GM18861 (cell line): ENCODE measurements at regions not wholly inside any gene's neighbourhood (a gene's known extent, or its start where the extent isn't known, plus 50 kb on each side); places are given as distances from the start of the nearest gene placed in this dataset.

Experiments used
- ATAC-seq: cut with Tn5 transposase; IDR thresholded peaks from one replicate; pipeline ENCODE4 v1.9.1; 2021; ENCODE audit not compliant: unreplicated experiment

- no peak for ATAC-seq
Measured at GRCh38 chr3:135849827-135850226, 115.7 kb upstream of the PPP2R3A start.

- ATAC-seq: no peak
Measured at GRCh38 chr3:135851201-135852081, 114.1 kb upstream of the PPP2R3A start.

- ATAC-seq: no peak
Measured at GRCh38 chr3:135853981-135854380, 111.5 kb upstream of the PPP2R3A start.

DNA sequence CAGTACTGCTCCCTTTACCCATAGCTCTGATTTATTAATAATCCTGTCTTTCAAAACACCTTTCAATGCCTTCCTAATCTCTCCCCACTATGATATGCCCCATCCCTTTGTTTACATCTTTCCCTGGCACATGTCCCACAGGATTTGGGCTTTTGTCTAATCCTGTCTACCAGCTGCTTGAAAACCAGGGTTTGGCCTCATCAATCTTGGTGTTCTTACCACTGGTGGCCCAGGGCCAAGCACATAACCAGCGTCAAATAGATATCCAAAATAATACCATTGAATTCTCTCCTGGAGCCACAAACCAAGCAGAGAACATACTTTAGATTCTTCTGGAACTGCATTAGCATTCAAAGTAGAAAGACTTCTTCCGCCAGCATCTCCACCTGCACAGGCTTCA, 104.8 kb upstream of the PPP2R3A start:
- no peak for ATAC-seq

DNA sequence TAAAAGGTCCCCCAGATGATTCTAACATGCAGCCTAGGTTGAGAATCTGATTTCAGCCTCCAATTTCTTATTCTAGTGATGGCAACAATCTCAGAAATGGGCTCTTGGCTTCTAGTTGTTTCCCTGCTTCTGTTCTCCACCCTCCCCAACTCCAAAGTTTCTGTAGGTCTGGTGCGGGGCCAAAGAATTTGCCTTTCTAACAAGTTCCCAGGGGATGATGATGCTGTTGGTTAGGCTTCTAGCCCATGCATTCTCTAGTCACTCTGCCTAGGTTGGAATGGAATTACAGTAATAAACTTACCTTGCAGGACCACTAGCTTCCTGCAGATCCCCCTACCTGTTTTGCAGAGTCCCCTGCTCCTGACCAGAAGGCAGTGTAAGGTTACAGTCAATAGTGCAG, 103.2 kb upstream of the PPP2R3A start:
- ATAC-seq: no peak

GRCh38 chr3:135864060-135864459, 101.5 kb upstream of the PPP2R3A start:
- no peak for ATAC-seq

- no peak for ATAC-seq
Measured at GRCh38 chr3:135865085-135865484, 100.4 kb upstream of the PPP2R3A start.

DNA sequence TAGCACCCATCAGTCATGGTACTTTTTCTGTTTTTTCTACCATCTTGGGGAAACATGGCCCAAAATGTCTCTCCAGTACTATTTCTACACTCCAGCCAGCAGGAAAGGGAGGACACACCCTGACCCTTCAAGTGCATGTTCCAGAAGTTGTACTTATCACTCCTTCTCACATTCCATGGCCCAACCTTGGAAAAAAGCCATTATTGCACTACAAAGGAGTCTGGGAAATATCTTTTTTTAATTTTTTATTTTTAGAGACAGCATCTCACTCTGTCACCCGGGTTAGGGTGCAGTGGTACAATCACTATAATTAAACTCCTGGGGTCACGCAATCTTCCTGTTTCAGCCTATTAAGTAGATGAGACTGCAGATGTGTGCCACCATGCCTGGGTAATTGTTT, 100.0 kb upstream of the PPP2R3A start:
- ATAC-seq: no peak

GRCh38 chr3:135867911-135868310, 97.6 kb upstream of the PPP2R3A start:
- no peak for ATAC-seq

DNA sequence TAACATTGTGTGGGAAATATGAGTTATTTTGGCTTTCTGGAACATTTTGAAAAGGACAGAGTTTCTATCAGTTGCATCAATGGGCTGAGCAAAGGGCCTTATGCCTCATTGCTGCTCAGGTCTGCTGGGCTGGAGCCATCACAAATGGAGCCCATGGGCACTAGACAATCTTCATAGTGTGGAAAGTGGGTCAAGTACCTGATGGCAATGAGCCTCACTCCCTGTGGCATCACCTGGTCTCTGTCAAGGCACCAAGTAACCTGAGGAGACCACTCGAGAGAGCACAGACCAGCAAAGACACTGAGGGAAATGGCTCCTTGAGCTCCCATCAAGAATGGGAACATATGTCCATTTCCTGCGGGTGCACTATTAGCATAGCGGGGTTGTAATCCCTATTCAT, 96.7 kb upstream of the PPP2R3A start:
- no peak for ATAC-seq

- no peak for ATAC-seq
Measured at GRCh38 chr3:135869439-135870105, 96.0 kb upstream of the PPP2R3A start.

GRCh38 chr3:135871311-135871710, 94.2 kb upstream of the PPP2R3A start:
- no peak for ATAC-seq

DNA sequence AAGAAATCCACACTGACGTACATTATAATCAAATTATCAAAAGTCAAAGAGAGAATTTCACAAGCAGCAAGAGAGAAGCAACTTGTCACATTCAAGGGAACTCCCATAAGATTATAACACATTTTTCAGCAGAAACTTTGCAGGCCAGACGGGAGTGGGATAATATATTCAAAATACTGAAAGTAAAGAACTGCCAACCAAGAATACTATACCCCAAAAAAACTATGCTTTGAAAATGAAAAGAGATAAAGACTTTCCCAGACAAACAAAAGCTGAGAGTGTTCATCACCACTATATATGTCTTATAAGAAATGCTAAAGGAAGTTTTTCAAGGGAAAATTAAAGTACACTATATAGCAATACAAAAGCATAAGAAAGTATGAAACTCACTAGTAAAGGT, 91.5 kb upstream of the PPP2R3A start:
- ATAC-seq: no peak

DNA sequence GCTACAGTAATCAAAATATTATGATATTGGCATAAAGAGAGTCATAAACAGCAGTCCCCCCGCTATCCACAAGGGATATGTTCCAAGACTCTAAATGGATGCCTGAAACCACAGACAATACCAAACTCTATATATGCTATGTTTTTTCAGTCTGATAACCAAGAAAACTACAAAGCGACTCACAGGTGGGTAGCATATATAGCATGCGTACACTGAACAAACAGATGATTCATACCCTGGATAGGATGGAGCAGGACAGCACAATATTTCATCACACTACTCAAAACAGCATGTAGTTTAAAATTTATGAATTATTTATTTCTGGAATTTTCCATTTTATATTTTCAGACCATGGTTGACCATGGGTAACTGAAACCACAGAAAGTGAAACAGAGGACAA, 87.0 kb upstream of the PPP2R3A start:
- ATAC-seq: no peak

- no peak for ATAC-seq
Measured at GRCh38 chr3:135885885-135886284, 79.6 kb upstream of the PPP2R3A start.

GRCh38 chr3:135887220-135887619, 78.3 kb upstream of the PPP2R3A start:
- ATAC-seq: no peak

DNA sequence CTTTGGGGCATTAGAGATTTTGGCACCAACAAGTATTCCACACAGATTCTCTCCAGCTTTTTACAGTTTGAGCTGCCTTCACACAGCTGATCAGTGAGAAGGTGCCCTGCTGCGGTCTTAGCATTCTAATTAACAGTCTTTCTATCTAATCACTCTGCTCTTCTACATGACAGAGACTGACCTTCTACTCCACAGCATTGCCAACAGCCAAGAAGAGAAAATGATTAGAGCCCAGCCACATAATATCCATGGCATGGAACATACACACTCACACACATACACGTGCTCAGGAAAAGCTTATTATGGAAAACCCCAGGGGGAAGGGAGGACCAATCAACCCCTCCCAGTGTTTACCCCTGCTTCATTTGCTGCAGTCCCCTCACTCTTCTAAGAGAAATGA, 76.1 kb upstream of the PPP2R3A start:
- no peak for ATAC-seq

DNA sequence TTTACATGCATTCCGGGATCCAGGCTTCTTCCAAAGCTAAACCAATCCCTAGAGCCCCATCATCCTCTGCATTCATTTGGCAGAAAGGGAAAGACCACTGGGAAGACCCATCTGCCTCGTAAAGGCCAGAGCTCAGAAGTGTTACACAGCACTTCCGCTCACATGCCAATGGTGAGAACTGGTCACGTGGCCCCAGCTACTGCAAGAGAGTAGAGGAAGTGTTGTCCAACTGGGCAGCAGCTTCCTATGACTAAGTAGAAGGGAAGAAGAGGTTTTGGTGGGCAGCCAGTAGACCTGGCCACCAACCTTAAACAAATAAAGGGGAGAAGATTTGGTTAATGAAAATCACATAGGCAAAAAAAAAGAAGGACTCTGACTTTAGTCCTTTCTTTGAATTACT, 74.4 kb upstream of the PPP2R3A start:
- no peak for ATAC-seq

DNA sequence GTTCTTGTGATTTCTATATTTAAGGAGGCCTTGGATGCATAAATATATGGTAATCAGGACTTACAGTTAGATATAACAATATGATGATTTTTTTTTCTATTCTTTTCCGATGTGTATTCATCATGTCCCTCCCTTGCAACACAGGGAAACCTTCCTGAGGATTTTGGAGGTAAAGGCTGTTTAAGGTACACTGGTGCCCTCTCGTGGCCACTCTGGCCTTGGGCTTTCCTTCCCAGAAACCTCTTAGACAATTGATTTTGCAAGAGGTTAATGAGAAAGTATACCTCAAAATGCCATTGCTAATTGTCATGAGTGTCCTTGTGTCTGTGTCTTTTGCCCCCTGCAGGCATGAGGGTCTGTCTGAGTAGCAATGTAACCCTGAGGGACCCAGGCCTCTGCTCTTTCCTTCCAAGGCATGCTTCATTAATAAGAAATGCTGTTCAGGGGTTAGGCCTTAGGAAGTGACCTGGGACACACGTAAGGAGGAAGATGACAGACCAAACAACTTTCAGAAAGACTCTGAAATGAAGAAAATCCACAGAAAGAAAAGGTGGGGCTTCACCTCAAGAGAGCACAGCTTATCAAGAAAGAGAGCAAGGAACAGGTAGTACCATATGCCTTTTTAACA, 70.3 kb upstream of the PPP2R3A start:
- no peak for ATAC-seq

DNA sequence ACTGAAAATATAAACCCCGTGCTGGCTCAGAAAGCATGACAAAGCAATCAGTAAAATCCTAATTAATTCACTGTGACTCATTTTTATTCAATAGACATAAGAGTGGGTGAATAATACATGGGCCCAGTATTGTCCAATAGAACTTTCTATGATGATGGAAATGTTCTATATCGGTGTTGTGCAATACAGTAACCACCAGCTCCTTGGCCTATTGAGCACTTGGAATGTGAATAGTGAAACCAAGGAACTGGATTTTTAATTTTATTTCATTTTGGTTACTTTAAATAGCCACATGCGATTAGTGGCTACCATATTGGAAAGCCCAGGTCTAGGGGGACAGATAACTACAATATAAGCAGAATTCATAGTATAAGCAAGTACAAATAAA, 69.8 kb upstream of the PPP2R3A start:
- ATAC-seq: no peak

DNA sequence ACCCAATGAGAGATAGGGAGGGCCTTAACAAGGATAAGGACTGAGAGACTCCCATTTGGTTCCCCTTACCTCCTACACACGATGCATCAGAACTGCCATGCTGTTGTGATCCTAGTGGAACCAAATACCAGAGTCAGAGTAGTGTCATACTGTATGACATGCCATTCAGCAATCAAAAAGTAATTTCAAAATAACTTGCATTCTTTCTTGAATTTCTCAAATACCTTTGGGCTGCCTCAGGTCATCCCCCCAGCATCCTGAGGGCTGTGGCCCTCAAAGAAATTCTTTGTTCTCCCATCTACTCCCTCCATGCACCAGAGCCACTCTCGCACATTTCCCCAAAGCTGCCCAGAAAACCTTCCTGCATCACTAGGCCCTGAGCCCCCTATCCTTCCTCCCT, 68.9 kb upstream of the PPP2R3A start:
- ATAC-seq: no peak

DNA sequence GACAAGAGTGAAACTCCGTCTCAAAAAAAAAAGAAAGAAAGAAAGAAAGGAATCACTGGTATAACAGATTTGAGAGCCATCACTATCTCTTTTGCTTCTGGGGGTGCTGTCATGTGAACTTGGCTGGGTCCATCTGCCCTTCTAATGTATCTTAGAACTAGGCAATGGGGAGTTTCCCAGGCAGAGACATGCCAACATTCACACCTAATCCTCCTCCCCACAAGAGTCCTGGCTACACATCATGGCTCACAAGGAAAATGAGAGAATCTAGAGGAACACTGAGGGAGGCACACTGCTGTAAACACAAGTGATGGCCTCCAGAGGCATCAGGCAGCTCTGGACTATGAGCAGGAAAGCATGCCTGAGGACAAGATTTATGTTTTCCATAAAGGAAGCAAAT, 67.8 kb upstream of the PPP2R3A start:
- no peak for ATAC-seq
